OCI-LY7 (cell line): ENCODE measurements at regions not wholly inside any gene's neighbourhood (a gene's known extent, or its start where the extent isn't known, plus 50 kb on each side); places are given as distances from the start of the nearest gene placed in this dataset.

Experiments
- BruUV-seq: library from RNA; stranded (reverse); fragments of 400-500 nt; replicated peaks from 2 replicates; lab custom pipeline; 2021; lab: Mats Ljungman, UMichigan
- CTCF ChIA-PET: fragments of 300-600 bp; sonication (Branson Sonifier 250); formaldehyde crosslinking; loops from one replicate; lab custom pipeline; 2022; ENCODE audit warnings: antibody characterized with exemption; ENCODE audit not compliant: unreplicated experiment; lab: Charles Lee
- POLR2A ChIA-PET: fragments of 300-600 bp; sonication (Branson Sonifier 250); formaldehyde crosslinking; loops from one replicate; lab custom pipeline; 2022; ENCODE audit warnings: antibody characterized with exemption; lab: Charles Lee
- DNase-seq: peaks from one replicate; pipeline ENCODE4 v3.0.0-alpha.2; 2015; ENCODE audit warnings: low spot score
- H2AFZ ChIP-seq: fragments of 200-600 bp; sonication (generic), shearing (Covaris generic); 2 replicates; pipeline ENCODE4 v1.6.1; 2014; ENCODE audit warnings: mild to moderate bottlenecking, antibody characterized with exemption, low read length, moderate library complexity
- H3K27ac ChIP-seq: fragments of 200-600 bp; sonication (generic); 2 replicates; pipeline ENCODE4 v1.5.1; 2014; ENCODE audit warnings: mixed run types, low read depth, mild to moderate bottlenecking, moderate library complexity, low read length, inconsistent platforms; ENCODE audit not compliant: poor library complexity, severe bottlenecking
- H3K36me3 ChIP-seq: fragments of 200-600 bp; sonication (generic); 2 replicates; pipeline ENCODE4 v1.6.1; 2014; ENCODE audit warnings: mild to moderate bottlenecking, antibody characterized with exemption, low read length, moderate library complexity, mixed read lengths; ENCODE audit not compliant: insufficient read depth
- H3K4me1 ChIP-seq: fragments of 200-600 bp; sonication (generic); 2 replicates; pipeline ENCODE4 v1.5.1; 2014; ENCODE audit warnings: mild to moderate bottlenecking, low read length; ENCODE audit not compliant: insufficient read depth, poor library complexity, severe bottlenecking
- H3K4me2 ChIP-seq: fragments of 200-600 bp; sonication (generic); 2 replicates; pipeline ENCODE4 v1.6.1; 2014; ENCODE audit warnings: mild to moderate bottlenecking, low read length
- H3K4me3 ChIP-seq: fragments of 200-600 bp; sonication (generic); 2 replicates; pipeline ENCODE4 v1.5.1; 2014; ENCODE audit warnings: mild to moderate bottlenecking, low read depth, low read length; ENCODE audit not compliant: poor library complexity, severe bottlenecking
- H3K79me2 ChIP-seq: fragments of 200-600 bp; sonication (generic); 2 replicates; pipeline ENCODE4 v1.6.1; 2016; ENCODE audit warnings: low read depth, mild to moderate bottlenecking, low read length, moderate library complexity, mixed read lengths; ENCODE audit not compliant: insufficient read depth
- H3K9me2 ChIP-seq: fragments of 200-600 bp; sonication (generic); 2 replicates; pipeline ENCODE4 v1.6.1; 2016; ENCODE audit warnings: mild to moderate bottlenecking, low read length, mixed read lengths; ENCODE audit not compliant: insufficient read depth
- H3K9me3 ChIP-seq: fragments of 200-600 bp; sonication (generic); 2 replicates; pipeline ENCODE4 v1.6.1; 2014; ENCODE audit warnings: mild to moderate bottlenecking, mixed run types, low read length, mixed read lengths
- H4K20me1 ChIP-seq: fragments of 200-600 bp; sonication (generic); 2 replicates; pipeline ENCODE4 v1.6.1; 2014; ENCODE audit warnings: mild to moderate bottlenecking, antibody characterized with exemption, low read length, moderate library complexity, mixed read lengths; ENCODE audit not compliant: insufficient read depth
- CTCF ChIP-seq: fragments of 200-600 bp; sonication (generic); conservative IDR thresholded peaks from 2 replicates; pipeline ENCODE4 v1.5.1; 2014; ENCODE audit warnings: mild to moderate bottlenecking, antibody characterized with exemption, low read length, moderate library complexity, mixed read lengths
- EZH2phosphoT487 ChIP-seq: fragments of 200-600 bp; sonication (generic); IDR thresholded peaks from 2 replicates; pipeline ENCODE4 v1.6.1; 2018; ENCODE audit warnings: low read depth, borderline replicate concordance, mild to moderate bottlenecking, mixed run types, antibody characterized with exemption, low read length, moderate library complexity, mixed read lengths
- intact Hi-C: fragments of 100-400 bp; cut with micrococcal nuclease; formaldehyde crosslinking; loops from one replicate; pipeline ENCODE4 v1.10.0; 2022; ENCODE audit not compliant: unreplicated experiment

DNA sequence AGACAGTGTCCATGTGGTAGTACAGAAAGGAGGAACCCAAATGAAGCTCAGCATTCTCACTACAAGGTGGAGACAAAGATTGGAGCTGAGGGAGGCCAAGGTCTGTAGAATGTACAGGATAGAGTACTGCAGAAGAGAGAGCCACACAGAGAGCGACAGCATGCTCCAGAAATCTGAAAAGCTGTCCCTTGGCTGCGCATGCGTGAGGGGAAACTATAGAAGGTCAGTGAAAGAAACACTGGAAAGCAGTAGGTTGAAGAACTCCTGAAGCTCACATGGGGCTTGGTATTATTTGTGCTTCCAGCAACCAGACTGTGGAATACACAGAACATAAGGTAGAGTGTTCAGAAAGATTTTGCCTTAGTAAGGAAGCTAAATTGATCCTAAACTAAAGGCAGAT is 142.5 kb downstream of the TXNL1 start:
- no peak overlapping the region for H3K4me2 ChIP-seq
- H3K27ac ChIP-seq = no peak overlapping the region
- no peaks in the 10 kb centered on the region for H3K9me2 ChIP-seq
- H3K4me1 ChIP-seq = no peaks in the 10 kb centered on the region
- POLR2A ChIA-PET = no interaction called here
- no peak overlapping the region for H3K4me3 ChIP-seq
- H2AFZ ChIP-seq = no peak overlapping the region
- H3K79me2 ChIP-seq = no peaks in the 10 kb centered on the region
- no peak for TF ChIP-seq CTCF
- no peak for TF ChIP-seq EZH2phosphoT487
- no TSS peak for BruUV-seq
- intact Hi-C loops = no loop called here
- CTCF ChIA-PET = no interaction called here
- no peaks in the 10 kb centered on the region for H4K20me1 ChIP-seq
- DNase-seq = no peak
- no peaks in the 10 kb centered on the region for H3K9me3 ChIP-seq
- H3K36me3 ChIP-seq = no peaks in the 10 kb centered on the region

DNA sequence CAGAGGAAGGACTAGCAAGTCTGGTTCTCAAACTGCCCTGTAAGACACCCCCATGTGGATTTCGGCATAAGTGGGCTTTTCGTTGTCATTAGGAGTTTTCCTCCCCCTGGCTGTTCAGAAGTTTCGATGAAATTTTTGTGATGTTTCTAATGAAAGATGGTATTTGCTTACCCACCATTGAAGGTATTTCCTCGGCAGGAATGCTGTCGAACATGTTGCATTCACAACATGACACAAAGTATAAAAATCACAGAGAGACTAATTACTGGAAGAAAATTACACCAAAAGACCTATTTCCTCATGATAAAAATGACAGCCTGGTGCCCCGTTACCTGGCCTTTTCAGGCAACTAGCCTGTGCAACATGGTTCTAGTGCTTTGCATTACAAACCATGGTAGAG is 144.9 kb downstream of the TXNL1 start:
- no peak overlapping the region for H3K27ac ChIP-seq
- H3K9me2 ChIP-seq = no peaks in the 10 kb centered on the region
- TF ChIP-seq EZH2phosphoT487 = no peak
- TF ChIP-seq CTCF = no peak
- no peak overlapping the region for H3K4me2 ChIP-seq
- CTCF ChIA-PET = no interaction called here
- H3K4me1 ChIP-seq = no peaks in the 10 kb centered on the region
- no peak overlapping the region for H2AFZ ChIP-seq
- no peaks in the 10 kb centered on the region for H4K20me1 ChIP-seq
- no peak for DNase-seq
- H3K4me3 ChIP-seq = no peak overlapping the region
- POLR2A ChIA-PET = no interaction called here
- no peaks in the 10 kb centered on the region for H3K9me3 ChIP-seq
- BruUV-seq = no TSS peak
- H3K79me2 ChIP-seq = no peaks in the 10 kb centered on the region
- H3K36me3 ChIP-seq = no peaks in the 10 kb centered on the region
- intact Hi-C loops = no loop called here

- BruUV-seq = no TSS peak
- Histone ChIP-seq H3K4me3 (no peak overlapping the region), H3K36me3 (no peaks in the 10 kb centered on the region), H3K9me2 (no peaks in the 10 kb centered on the region), H3K9me3 (no peaks in the 10 kb centered on the region), H3K4me1 (no peaks in the 10 kb centered on the region), H4K20me1 (no peaks in the 10 kb centered on the region), H3K4me2 (no peak overlapping the region), H2AFZ (no peak overlapping the region), H3K27ac (no peak overlapping the region), H3K79me2 (no peaks in the 10 kb centered on the region)
- TF ChIP-seq CTCF (no peak), EZH2phosphoT487 (no peak)
- intact Hi-C loops = no loop called here
- ChIA-PET POLR2A (no interaction called here), CTCF (no interaction called here)
- DNase-seq = no peak
Measured at GRCh38 chr18:56492136-56492535, 146.3 kb downstream of the TXNL1 start.
